NCI-H2196 treated with DMSO at 0.1 percent for 48 hours (cell line): ENCODE measurements at regions not wholly inside any gene's neighbourhood (a gene's known extent, or its start where the extent isn't known, plus 50 kb on each side); places are given as distances from the start of the nearest gene placed in this dataset.

ENCODE experiments used
- DNase-seq: peaks from one replicate; lab custom pipeline; 2025; ENCODE audit not compliant: unreplicated experiment; lab: John Stamatoyannopoulos, UW

- no peak for DNase-seq
Observed at GRCh38 chr11:134514354-134514951, 102.4 kb upstream of the B3GAT1 start.

DNA sequence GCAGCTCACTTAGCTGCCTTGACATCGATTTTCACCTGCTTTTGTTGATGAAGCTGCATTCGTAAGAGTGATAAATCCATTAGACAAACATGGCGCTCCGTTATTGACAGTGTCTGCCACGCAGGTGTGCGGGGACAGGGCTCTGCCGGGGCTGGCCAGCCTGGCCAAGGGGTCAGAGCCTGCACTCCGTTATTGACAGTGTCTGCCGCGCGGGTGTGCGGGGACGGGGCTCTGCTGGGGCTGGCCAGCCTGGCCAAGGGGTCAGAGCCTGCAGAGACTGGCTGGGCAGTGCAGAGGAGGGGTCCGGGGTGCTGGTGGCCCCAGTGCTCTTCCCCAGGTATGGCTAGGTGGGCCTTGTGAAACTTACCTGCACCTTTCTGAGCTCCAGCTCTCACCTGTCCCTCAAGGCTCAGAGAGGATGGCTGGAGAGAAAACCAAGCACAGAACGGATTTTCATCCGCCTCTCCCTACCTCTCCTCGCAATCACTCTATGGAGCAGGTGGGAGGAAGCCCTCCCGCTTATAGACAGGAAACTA, 101.6 kb upstream of the B3GAT1 start:
- no peak for DNase-seq

- DNase-seq, result no peak
Observed at GRCh38 chr11:134512571-134513538, 100.8 kb upstream of the B3GAT1 start.

- no peak for DNase-seq
Observed at GRCh38 chr11:134512061-134512460, 100.0 kb upstream of the B3GAT1 start.

DNA sequence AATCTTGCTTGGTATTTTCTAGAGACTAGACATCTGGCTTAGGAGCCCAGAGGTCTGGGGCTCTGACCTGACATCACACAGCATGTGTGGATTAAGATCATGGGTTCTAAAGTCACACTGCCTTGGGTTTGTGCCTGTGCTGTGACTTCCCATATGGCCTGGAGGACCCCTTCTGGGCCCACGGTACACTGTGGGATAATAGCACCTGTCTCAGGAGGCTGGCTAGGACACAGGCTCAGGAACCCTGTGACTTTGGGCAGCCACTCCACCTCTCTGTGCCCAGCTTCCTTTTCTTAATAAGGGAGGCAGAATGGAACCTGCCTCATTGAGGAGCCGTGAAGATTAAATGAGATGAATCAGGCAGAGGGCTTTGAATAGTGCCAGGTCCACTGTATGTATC, 99.2 kb upstream of the B3GAT1 start:
- DNase-seq, result no peak

GRCh38 chr11:134510233-134511040, 98.4 kb upstream of the B3GAT1 start:
- no peak for DNase-seq

DNA sequence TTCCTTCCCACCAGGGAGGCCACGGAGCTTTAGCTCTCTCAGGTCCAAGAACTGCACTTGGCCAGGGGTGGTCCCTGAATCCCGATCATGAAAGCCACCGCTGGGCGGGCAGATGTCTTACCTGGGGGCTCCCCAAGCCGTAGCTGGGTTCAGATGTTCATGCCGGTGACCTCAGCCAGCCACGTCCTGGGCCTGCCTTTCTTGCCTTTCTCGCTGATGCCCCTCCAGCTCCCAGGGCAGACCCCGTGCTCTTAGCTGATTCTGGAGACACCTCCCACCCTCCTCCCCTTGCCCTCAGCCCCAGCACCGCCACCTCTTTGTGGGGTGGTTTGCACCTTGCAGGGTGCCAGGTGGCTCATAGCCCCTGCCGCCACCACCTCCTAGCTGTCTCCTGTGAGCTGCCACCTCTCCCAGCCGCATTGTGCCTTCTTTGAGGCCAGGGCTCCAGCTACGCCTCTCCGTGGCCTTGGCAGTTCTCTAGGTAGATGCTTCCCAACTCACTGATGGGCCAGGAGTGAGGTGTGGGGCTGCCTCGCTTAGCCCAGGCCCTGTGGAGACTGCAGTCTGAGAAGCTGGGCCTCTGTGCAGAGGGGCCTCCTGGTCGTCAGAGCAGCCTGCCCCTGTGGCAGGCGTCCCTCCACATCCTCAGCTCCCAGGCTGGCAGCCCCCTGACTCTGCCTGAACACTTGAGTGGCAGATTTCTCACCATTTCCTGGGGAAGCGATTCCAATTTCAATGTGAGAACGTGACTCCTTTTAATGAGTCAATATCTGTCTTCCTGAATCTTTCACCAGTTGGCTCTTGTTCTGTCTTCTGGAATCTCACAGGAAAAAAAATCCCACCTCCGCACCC, 97.6 kb upstream of the B3GAT1 start:
- no peak for DNase-seq

DNA sequence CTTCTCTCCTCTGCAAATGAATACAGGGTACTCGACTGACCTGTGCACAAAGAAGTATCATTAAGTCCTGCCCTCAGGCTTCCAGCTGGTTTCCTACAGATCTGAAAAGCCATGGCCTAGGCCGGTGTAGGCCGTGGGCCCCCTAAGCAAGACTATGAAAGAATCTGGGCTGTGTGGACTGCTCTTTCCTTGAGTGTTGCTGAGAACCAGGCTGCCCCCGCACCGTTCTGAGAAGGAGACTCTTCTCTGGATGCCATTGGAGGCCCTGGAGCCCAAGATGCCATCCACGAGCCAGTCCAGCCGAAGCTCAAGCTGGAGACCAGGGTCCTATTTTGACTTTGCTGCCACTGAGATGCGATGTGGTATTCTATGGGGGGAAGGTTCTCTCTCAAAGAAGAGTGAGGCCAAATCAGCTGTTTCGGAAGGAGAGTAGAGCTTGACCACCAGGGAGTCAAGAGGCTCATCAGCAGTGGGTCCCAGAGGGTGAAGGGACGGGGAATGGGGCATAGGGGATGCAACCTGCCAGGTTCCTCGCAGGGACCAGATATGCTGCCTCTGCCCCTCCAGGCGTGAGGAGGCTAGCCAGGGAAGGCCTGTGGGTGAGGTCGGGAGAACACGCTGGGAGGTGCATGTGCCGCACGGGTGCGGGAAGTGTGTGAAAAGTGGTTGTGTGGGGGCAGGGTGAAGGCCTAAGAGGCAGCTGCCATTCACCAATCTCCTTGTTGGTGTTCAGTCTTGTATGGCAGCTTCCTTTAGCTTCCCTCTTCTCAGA, 96.4 kb upstream of the B3GAT1 start:
- DNase-seq, result no peak

DNA sequence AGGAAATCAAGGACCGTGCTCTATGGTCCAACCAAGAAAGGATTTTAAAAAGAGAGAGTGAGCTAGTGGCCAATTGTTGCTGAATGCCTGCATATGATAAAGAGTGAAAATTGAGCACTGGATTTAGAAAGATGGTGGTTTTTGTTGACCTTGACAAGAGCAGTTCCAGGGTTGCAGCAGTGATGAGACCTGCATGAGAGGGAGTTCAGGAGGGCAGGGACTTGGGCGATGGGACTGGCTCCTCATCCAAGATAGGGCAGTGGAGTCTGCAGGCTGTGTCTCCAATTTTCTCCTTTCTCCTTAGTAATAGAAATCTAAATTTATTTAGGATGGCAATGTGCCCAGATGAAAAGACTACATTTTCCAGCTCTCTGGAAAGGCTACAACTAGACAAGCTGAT, 94.0 kb upstream of the B3GAT1 start:
- no peak for DNase-seq

- DNase-seq, result no peak
Observed at GRCh38 chr11:134505125-134505524, 93.1 kb upstream of the B3GAT1 start.

DNA sequence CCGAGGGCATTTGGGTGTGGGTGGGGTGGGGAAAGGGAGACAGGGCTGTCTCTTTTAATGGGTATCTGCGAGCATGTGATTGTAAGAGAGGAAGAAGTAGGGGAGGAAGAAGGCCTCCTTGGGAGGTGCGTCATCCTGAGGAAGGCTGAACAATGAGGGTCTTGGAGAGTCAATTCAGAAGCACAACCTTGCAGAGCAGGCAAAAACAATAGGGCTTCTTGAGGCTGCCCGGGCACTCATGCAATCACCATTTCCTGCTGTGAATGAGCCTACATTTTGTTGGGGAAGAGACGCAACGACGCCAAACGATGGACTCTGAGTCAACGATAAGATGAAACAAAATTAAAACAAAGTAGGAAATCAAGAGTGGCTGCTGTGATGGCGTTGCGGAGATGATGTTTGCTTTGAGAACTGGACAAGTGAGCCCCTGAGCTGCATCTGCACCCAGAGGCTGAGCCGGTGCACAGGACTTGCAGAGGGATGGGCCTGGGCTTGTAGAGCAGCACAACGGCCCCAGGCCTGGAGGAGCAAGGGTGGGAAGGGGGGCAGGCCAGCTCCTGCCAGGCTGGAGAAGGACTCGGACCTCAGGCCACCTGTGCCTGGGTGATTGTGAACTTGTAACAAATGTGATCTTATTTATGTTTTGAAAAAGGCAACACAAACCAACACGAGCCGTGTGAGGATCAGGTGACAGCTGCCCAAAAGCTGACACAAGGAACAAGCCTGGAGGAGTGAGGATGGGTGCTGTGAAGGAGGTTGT, 92.3 kb upstream of the B3GAT1 start:
- DNase-seq, result no peak

DNA sequence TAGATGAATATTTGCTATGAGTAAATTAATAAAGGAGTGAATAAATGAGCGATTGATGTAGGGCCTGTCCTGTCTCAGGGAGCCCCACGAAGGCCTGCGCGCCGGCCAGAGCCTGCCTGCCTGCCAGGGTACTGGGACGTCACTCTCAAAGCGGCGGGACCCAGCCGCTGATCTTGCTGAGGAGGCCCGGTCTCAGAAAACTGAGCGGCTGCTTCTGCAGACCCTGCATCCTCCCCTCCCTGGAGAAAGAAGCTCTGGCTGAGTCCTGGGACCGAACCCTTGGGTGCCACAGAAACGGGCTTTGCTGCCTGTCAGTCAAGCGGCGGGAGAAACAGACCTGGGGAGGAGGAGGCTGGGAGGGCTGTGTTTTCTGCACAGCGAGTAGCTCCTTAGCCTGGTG, 91.6 kb upstream of the B3GAT1 start:
- no peak for DNase-seq

DNA sequence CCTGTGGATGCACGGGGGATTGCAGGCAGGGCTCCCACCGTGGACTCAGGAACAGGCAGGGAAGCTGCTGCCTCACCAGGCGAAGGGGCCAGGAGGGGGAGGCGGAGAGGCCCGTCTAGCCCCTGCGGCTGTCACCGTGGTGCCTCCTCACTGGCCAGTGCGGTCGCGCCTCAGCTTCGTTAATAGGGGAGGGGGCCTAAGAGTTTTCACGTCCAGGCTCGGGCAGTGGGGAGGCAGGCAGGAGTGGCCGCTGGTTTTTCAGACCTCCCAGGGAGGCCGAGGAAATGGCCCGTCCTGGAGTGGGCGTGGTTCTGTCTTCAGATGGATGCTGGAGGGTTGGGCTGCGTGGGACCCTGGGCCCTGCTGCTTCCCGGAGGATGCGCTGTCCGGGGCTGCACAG, 91.1 kb upstream of the B3GAT1 start:
- no peak for DNase-seq

DNA sequence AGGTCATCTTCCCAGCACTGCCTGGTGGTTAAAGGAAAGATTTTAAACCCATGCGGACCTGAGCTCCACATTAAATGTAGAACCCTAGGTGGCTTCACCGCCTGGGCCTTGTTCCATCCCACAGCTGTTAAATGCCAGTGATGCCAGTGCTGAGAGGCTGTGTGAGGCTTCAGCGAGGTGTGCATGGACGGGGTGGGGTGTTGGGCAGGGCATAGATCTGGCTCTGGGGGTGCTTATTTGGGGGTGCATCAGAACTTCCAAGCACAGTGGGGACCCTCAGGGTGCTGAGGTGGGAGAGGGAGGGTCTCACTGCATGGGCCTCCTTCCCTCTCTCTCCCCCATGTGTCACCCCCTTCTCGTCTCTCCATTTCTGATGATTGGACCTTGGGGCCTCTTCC, 90.1 kb upstream of the B3GAT1 start:
- no peak for DNase-seq

GRCh38 chr11:134501406-134502152, 89.5 kb upstream of the B3GAT1 start:
- DNase-seq, result no peak

- DNase-seq, result no peak
Observed at GRCh38 chr11:134500621-134501020, 88.6 kb upstream of the B3GAT1 start.

GRCh38 chr11:134499990-134500389, 87.9 kb upstream of the B3GAT1 start:
- DNase-seq, result no peak
